Muscle of arm (tissue), 1 donor: ENCODE measurements at regions not wholly inside any gene's neighbourhood (a gene's known extent, or its start where the extent isn't known, plus 50 kb on each side); places are given as distances from the start of the nearest gene placed in this dataset.

ENCODE experiments used
- DNase-seq: peaks from one replicate; pipeline ENCODE4 v3.0.0-alpha.2; 2013

DNA sequence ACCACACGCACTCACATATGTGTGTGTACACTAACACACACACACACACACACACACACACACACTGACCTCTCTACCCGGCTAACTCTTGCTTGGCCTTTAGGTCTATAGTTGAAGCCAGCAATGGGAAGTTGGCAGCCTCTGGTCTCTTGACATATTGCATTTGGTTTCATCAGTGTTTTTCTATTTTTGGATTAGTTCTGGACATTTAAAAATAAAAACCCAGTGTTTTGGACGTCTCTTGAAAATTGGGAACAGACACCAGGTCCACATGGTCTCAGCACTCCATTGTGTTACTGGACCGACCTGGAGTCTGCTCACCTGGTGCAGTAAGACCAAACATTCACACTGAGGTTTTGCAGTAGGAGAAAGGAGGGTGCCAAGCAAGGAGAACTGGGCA is 50.4 kb upstream of the AFF3 start:
- no peak for DNase-seq

GRCh38 chr2:100192300-100192699 is 49.9 kb upstream of the AFF3 start:
- DNase-seq: no peak
